HFF-Myc (cell line): ENCODE measurements at regions not wholly inside any gene's neighbourhood (a gene's known extent, or its start where the extent isn't known, plus 50 kb on each side); places are given as distances from the start of the nearest gene placed in this dataset.

Experiments used
- DNase-seq: peaks from one replicate; pipeline ENCODE4 v3.0.0-alpha.2; 2011; ENCODE audit warnings: low read depth; ENCODE audit errors: extremely low read depth
- H3K4me3 ChIP-seq: replicated peaks from 2 replicates; pipeline ENCODE4 v1.5.1; 2011; ENCODE audit warnings: low read depth, mild to moderate bottlenecking, control low read depth, low read length
- TF ChIP-seq, protein P1 (sequence below): IDR thresholded peaks from 2 replicates; pipeline ENCODE4 v1.5.1; 2012; ENCODE audit warnings: mild to moderate bottlenecking, low read depth, low read length, control low read depth; ENCODE audit errors: missing control alignments

GRCh38 chr14:38751459-38751858 lies 351.6 kb downstream of the SEC23A start:
- no peak overlapping the region for H3K4me3 ChIP-seq
- TF ChIP-seq, protein P1, sequence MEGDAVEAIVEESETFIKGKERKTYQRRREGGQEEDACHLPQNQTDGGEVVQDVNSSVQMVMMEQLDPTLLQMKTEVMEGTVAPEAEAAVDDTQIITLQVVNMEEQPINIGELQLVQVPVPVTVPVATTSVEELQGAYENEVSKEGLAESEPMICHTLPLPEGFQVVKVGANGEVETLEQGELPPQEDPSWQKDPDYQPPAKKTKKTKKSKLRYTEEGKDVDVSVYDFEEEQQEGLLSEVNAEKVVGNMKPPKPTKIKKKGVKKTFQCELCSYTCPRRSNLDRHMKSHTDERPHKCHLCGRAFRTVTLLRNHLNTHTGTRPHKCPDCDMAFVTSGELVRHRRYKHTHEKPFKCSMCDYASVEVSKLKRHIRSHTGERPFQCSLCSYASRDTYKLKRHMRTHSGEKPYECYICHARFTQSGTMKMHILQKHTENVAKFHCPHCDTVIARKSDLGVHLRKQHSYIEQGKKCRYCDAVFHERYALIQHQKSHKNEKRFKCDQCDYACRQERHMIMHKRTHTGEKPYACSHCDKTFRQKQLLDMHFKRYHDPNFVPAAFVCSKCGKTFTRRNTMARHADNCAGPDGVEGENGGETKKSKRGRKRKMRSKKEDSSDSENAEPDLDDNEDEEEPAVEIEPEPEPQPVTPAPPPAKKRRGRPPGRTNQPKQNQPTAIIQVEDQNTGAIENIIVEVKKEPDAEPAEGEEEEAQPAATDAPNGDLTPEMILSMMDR, result no peak
- DNase-seq, result no peak

GRCh38 chr14:38749936-38750335 lies 353.1 kb downstream of the SEC23A start:
- TF ChIP-seq, protein P1, result no peak
- H3K4me3 ChIP-seq, result no peak overlapping the region

GRCh38 chr14:38745861-38746260 lies 357.2 kb downstream of the SEC23A start:
- TF ChIP-seq, protein P1, result no peak
- DNase-seq, result no peak
- H3K4me3 ChIP-seq, result no peak overlapping the region

More at GRCh38 chr14:38749936-38750335, 353.1 kb downstream of the SEC23A start:
- DNase-seq, result no peak

- no peak for DNase-seq
- TF ChIP-seq, protein P1, result no peak
Measured at GRCh38 chr14:38743966-38744584, 359.0 kb downstream of the SEC23A start.

DNA sequence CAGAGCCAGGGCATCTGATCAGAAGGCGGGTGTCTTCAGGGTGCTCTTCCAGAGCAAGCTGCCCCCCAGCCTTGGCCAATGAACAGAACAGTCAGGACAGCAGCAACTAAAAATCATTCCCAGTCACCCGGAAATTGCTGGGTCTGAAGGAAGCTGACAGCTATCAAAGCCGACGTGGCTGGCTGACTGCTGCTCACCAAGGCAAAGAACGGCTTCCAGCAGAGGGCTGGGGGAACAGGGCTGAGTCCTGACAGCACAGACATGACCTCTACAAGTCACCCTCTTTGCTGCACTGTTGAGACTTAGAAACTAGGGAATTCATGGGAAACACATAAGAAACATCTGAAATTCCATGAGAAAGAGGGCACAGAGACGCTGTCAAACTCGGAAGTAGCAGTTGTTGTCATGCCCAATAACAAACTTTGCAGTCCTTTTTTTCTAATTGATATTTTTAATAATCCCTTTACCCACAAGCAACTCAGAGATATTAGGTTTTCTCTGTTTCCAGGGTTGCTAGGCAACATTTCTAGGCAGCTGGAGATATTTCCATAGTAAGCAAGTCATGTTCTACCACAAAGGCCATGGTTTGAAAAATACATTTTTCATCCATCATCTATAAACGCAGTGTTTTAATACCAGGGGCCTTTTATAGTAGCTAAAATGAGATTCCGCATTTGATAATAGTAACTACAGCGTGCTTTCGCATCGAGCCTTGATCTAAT lies 365.2 kb downstream of the SEC23A start:
- TF ChIP-seq, protein P1, result no peak
- no peak overlapping the region for H3K4me3 ChIP-seq
- DNase-seq, result no peak

More at GRCh38 chr14:38743966-38744584, 359.0 kb downstream of the SEC23A start:
- H3K4me3 ChIP-seq, result no peak overlapping the region

DNA sequence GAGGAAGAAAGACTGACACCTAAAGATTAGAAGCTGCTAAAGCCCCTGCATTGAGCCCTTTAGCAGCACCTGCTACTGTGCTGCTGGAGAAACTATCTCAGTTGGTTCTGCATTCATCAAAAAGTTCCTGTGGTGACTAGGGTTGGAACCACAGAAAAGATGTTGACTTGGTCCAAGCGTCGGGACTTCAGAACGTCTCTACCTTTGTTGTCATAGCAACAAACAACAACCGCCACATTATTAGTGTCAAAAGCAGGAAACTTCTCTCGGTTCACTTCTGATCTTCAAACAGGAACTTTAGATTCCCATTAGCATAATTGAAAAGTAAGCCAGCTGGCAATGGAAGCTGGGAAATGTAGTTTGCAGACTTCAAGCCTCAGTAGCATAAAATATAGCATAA lies 368.0 kb downstream of the SEC23A start:
- H3K4me3 ChIP-seq, result no peak overlapping the region
- DNase-seq, result no peak
- TF ChIP-seq, protein P1, result no peak
